ENCODE measurements at regions not wholly inside any gene's neighbourhood (a gene's known extent, or its start where the extent isn't known, plus 50 kb on each side); places are given as distances from the start of the nearest gene placed in this dataset.

DNA sequence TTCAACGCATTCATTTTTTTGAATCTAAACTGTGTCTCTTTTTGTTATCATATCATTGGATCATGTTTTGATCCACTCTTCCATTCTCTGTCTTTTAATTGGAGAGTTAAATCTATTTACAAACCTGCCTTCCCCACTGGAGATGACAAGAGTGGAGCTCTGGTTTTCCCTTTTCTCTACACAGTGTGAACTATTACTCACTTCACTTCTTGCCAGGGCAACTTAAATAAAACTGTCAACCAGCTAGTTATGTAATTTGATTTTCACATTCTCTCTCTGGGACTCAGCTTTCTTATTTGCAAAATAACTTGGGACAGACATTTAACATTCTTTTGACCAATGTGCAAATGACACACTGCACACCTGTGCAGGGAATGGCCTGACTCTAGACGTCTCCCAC, 230.8 kb upstream of the CST7 start:
- DNase-seq: no peak

DNA sequence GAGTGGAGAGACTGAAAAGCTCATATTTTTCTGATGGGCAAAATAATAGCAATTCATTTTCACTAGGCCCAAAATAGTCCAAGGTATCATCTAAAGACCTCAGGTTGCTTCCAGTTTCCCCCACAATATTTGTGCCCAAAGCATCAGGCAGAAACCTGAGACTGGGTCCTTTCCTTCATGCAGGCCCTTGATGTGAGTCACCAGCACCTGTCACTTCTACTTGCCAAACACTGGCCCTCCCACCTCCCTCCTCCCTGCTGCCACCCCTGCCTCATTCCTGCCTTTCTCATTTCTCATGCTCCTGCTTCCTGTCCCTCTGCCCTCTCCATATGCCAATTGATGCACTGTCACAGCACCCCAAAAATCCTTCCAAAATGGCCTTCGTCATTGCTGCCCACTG, 230.4 kb upstream of the CST7 start:
- DNase-seq: no peak

DNA sequence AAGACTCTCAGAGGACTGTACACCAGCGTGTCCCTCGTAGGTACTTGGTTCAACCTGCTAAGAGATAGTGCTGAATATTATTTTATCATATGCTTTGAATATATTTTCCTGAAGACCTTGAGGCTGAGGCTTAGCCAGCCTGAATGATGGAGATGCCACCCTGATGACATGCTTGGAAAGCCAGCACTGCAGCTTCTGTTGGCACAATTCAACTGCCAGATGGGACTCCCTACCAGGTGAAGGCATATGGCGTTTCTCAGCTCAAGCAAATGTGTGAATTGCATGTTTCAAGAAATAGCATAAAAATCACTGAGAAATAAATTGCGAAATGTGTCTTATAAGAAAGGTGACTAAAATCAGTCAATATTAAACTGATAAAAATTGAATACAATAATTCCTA, 228.1 kb upstream of the CST7 start:
- DNase-seq: no peak

DNA sequence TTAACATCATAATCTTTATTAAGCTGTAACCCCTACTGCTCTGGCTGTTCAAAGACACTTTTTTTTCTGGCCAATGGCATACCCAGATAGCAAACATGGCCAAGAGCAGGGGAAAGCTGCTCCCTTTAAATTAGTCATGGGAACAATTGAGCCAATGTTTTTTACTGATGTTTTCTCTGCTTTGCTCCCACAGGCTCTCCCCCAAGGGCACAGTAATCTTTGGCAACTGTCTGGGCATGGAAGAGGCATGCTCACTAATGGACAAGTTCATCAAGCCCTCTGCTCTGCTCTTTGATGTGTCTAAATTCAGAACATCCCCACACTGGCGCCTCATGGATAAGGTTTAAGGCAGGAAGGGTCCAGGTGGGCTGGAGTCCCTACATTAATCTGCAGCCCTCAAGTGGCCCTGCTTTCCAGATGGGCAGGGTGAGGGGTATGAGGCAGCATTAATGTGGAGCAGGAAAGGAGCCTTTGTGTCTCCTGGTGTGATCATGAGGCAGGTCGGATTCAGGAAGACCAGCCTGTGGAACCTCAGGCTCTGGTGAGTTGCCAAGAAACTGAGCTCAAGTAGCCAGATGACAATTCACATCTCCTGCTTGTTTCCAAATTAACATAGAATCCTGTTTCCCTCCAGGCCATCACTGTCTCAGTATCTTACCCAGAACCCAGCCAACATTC, 227.0 kb upstream of the CST7 start:
- no peak for DNase-seq

DNA sequence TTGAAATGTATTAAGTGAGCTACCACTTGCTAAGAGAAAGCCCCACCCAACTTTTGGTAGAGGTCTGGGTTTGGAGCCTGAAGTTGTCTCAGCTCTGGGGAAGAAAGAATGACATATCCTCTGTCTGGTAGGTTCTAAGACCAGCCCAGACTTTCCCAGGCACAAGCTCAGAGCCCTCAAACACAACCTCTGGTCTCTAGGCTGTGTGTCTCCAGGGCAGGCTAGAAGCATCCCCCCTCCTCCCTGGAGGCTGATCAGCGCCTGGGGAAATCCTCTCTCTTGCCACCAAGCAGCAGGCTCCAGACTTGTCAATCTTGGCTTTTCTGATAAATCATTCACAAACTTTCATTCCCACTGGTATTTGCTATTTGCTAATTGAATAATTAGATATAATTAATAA, 226.5 kb upstream of the CST7 start:
- no peak for DNase-seq

DNA sequence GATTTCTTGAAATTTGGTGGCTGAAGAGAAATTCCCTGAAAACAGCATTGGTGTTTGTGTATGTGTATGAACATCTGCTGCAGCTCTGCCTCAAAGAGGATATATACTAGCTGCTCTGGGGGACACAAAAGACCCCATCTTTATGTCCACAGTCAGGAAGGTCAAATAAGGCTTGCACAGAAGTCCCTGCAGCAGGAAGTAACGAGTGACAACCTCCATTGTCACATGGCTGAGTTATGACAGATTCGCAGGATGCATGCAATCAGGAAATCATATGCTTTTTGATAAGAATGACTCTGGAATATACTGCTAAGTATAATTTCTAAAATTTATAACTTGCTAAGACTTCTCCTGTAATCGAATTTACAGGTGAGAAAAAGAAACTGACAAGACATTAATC, 225.9 kb upstream of the CST7 start:
- DNase-seq: peak; percentile 61

DNA sequence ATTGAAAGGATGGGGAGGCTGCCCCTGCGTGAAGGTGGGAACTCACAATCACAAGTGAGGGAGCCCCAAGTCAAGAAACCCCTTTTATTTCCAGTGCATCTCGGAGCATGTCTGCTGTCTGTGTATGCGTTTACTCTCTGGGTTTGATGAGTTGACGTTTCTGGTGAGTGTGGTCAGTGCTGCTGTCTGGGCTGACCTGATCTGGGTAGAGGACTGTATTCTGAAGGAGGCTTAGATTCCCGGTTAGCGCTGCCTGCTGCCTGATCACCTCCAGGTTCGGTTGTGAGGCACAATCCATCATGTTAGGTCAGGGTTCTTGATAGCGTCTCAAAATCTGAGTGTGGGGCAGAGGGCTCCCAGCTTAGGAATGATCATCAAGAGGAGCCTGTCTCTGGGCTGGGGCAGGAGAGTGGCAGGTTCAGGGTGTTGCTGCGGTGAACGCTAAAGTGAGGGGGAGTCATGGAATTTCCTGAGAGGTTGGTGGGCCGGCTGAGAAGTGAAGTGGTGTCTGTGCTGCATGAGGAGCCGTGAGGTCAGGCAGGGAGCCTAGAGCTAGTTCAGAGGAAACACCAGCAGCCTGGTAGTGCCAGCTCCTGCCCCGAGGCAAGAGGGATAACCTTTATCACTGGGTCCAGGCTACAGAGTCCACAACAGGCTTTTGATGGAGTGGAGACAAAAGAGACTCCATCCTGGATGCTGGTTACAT, 225.3 kb upstream of the CST7 start:
- no peak for DNase-seq

DNA sequence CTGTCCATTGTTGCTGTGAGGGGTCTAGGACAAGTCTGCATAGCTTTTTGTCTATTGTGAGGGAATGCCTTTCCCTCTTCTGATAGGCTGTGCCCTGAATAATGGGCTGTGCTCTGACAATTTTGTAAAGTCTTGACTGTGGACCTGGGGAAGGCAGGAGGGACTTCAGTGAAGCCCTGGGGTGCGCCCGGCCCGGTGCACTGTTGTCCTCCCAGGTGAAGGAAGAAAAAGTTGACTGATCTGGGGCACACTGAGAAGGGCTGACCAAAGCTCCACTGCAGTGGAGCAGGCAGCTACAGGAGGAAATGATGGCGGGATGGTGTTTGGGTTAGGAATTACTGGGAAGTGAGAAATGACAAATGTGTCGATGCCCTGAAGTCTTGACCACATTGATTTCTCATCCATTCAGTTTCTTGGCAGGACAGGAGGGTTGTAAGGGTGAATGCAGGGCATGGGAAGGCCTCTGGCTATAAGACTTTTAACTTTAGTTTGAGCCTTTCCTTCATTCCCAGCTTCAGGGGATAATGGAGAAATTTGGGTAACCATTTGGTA, 224.0 kb upstream of the CST7 start:
- DNase-seq: no peak

DNA sequence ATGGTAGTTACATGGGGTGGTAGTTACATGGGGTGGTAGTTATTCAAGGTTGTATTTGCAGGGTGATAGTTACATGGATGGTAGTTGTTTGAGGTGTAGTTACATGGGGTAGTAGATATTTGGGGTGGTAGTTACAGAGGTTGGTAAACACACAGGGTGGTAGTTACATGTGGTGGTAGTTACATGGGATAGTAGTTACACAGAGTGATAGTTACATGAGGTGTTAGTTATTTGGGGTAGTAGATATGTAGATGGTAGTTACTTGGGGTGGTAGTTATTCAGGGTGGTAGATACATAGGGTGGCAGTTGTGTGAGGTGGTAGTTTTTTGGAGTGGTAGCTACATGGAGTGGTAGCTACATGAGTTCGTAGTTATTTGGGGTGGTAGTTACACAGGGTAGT, 221.3 kb upstream of the CST7 start:
- no peak for DNase-seq

DNA sequence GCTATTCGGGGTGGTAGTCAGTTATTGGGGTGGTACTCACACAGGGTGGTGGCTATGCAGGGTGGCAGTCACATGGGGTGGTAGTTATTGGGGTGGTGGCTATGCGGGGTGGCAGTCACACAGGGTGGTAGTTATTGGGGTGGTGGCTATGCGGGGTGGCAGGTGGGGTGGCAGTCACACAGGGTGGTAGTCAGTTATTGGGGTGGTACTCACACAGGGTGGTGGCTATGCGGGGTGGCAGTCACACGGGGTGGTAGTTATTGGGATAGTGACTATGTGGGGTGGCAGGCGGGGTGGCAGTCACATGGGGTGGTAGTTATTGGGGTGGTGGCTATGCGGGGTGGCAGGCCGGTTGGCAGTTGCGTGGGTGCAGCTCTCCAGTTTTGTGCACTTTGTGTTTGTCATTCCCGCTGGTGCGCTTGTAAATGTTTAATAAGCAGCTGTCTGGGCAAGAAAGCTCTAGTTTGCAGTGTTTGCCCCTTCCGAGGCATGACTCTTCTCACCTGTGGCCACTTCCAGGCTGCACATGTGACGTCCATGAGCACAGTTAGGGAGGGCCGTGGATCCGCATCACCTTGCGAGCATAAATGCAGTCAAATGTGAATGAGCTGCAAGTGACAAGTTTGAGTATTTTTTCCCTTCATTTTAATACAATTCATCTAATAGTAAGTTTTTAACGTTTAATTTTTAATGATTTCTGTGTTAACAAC, 219.0 kb upstream of the CST7 start:
- DNase-seq: no peak

DNA sequence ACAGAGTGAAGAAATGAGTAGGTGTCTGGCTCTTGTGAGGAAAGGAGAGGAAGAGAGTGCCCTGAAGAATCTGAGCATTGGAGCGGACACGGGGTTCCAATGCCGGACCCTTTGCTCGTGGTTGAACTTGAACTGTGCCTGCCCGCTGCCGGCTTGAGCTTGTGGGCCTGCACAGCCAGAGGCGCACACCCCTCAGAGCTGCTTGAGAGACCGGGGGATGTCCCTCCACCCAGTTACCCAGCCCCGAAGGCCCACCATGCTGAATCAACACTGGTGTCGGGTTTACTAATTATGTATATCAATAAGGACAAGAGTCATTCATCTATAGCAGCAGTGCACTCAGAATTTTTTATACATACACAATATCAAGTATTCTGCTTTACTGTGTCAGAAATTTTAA, 218.3 kb upstream of the CST7 start:
- DNase-seq: no peak

DNA sequence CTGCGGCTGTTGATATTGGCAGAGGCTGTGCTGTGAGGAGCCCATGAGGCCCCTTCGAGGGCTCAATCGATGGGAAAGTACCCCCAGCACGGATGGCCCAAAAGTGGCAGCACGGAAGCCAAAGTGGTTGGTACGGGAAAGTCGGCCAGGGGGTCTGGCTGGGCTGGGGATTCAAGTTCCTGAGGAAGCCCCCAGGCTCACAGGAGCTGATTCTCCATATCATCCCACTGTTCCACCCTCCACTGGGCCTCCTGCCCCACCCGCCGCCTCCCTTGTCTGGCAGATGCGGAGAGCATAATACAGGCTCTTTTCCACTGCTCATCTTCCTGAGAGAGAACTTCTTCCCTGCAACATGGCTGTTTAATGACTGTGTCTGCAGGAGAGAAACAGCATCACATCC, 217.8 kb upstream of the CST7 start:
- no peak for DNase-seq

DNA sequence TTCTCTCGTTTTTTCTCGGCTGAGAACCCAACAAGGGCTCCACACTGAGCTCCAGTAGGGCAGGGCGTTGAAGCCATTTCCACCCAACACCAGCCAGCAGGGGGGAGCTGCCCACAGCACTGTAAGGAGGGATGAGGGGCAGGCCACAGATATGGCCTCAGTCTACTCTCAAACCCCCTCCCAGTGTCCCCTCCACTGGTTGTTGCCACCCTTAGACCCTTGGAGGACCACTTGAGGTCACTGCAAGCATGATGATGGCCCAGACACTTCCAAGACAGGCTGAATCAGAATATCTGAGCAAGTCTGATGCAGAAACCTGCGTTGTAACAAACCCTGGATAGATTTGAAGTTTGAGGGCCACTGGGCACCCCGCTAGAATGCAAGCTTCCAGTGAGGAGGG, 217.0 kb upstream of the CST7 start:
- no peak for DNase-seq

DNA sequence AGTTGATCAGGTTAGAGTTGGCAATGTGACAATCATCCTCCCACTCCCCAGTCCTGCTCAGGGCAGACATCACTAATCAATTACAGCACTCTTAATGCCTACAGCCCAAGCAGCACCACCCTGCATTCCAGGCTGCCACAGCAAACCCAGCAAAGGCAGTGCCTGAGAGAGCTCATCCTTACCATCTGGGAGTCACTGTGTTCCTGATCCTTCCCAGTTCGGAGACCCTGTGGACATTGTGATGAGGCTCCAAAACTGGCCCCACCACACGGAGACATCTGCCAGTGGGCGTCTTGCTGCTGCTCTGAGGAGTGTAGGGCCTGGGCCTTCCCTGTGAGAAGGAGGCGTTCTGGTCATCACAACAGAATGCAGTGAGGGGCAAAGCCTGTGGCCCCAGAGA, 216.5 kb upstream of the CST7 start:
- no peak for DNase-seq

DNA sequence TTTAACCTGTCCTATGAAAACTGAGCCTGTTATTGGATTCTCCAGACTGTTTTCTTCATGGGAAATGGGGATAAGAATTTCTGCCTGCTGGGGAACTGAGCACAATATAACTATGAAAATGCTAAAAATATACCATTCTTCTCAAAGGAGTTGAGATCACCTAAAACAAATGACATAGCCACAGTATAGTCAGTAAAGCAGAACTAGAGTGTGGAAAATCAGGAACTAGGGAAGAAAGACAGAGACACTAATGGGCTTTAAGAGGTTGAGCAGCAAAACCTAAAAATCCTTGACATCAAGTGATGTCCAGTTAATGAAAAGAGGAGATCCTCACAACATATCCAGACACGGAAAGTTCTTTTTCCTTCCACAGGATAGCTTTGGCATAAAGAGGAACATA, 215.7 kb upstream of the CST7 start:
- peak; percentile 45 for DNase-seq

DNA sequence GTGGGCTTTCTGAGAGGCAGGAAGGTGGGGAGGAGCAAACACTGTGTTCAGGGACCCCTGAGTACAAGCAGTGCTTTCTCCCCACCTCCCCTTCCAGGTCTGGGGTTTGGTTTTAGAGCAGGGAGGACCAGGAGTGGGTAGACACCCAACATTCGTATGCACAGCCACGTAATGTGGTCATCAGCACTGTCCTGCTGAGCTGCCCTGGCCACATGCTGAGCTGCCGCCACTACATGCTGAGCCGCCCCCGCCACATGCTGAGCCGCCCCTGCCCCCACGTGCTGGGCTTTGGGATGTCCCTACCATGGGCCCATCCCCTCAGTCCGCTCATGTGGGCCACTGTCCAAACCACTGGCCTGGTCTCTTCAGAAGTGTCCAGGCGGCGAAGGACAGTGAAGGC, 214.9 kb upstream of the CST7 start:
- DNase-seq: no peak

DNA sequence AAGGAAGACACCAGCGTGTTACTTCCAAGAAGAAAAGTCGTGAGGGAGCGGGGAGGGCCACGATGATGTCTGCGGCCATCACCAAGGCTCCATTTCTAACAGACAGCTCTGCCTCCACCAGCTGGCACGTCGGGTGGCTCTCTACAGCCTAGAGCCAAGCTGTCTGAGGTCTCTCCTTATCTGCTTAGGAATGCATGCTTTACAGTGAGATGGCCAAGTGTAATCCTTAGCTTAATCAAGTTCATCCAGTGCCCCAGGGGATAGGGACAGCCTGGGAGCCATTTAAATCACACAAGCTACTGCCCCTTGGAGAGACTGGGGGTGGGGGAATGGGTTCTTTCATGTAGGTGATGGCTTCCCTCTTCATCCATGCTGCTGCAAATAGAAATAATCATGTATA, 213.8 kb upstream of the CST7 start:
- no peak for DNase-seq

DNA sequence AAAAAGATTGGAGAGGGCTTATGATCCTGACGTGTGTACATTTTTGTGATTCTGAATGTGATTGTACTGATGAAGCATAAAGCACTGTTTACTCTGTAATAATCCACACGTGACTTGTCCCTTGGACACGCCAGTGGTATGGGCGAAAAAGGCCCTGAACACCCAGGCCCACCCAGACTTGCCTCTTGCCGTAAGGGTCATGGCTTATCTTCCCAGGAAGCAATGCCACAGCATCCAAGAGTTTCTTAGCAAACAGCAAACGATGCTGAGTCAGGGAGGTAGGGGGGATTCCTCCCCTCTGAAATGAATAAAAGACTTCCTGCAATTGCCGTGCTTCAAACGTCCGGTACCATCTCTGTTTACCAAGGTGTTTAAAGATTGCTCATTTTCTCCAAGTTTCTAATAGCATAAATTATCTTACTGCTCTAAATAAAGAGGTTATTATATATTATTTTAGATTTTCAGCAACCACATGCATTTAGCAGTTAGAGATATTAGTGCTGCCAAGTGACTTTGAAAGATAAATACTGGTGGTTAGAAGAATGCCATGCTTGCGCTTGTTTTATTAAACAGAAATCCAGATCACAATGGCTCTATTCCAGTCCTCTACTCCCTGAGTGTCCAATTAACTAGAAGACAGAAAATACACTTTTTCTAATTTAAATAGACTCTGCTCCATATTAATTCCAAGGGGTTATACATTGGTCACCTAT, 212.8 kb upstream of the CST7 start:
- no peak for DNase-seq

DNA sequence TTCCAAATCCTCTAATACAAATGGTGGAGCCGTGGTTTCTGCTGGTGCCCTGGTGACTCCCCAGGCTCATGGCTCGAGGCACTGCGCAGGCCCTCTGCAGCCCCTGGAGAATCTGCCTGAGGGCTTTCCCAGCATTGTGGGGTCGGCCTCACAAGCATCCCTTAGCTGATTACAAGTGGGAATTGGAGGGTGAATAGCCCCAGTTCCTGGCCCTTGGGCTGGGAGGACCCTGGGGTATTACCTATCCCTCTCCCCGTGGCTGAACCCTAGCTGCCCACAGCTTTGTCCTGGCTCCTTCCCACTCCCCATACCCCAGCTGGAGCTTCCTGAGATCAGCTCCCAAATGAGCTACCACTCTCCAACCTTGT, 212.2 kb upstream of the CST7 start:
- DNase-seq: no peak

DNA sequence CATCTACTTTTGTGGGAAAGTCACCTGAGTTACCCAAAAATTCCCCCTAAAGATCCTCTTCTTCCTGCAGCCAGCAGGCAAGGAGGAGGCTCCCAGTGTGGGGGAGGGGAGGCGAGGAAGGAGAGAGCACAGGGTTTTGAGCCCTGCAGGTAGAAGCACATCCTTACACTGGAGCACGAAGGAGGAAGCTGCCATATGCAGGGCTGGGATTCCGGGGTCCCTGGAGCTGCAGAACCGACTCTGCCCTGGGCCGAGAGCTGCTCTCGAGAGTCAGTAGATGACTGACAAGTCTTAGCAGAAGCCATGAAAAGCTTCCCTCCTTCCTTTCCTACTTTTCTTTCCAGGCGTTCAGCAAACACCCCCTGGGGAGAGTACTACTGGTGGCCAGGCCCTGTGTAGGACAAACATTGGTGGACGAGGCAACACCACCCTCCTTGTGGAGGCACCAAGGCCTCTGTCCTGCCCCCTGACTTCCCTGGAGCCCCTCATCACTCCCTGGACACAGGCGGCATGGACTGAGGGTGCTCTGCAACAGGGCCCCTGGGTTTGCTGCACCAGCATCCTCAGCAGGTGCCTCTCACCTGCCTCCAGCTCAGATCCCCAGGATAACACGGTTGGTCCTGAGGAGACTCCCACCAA, 211.7 kb upstream of the CST7 start:
- DNase-seq: no peak

DNA sequence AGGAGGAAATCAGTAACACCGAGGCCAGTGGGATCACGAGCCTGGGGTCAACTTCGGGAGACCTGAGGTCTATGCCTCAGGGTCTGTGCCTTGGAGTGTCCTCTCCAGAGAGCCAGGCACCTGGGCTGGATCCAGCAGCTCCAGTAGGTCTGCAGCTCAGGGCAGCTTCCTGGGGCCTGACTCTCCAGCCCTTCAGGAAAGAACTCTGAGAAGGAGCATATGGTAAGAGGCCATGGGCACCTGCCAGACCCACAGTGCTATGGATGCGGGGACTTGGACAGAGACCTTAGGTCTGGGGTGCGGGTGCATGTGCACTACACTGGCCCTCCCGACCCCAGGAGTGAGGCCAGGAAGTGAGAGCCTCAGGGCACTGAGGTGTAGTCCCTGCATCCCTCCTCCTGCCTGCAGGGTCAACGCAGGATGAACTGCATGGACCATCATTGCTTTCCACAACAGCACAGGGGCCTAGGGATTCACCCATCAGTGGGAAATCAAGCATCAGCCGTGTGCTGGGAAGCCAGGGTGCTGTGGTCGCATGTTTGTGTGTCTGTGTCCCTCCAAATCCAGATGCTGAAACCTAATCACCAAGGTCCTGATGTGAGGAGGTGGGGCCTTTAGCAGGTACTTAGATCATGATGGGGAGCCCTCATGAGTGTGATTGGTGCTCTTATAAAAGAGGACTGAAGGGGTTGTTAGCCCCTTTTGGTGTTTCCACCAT, 210.9 kb upstream of the CST7 start:
- DNase-seq: no peak

DNA sequence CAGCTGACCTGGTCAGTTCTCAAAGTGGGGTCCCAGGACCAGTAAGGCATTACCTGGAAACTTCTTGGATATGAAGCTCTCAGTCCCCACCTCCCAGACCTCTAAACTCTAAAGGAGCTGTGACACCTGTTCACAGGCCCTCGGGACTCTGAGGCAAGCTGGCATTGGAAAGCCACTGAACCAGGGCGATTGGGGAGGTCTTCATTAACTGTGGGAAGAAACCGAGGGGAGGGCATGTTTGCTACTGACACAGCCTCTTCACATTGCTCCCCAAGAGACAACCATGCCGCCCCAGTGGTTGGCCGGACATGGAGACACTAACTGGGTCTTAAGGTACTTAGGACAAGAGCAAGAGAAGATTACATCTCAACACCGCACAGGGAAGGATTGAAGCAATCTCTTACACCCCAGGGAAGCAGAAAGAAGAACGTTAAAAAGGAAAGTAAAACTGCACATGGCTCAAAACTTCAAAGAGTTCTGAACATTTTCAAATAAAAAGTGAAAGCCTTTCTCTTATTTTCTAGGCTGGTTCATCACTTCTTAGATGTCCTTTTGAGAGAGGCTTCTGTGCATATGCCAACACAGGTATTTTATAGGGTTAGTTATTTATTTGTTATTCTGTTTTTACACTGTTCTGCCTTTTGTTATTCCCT, 210.0 kb upstream of the CST7 start:
- DNase-seq: peak; percentile 47

Data from inflammatory macrophage treated with lipopolysaccharide for 4 hours (primary cell).